HG03139 (cell line): ENCODE measurements at regions not wholly inside any gene's neighbourhood (a gene's known extent, or its start where the extent isn't known, plus 50 kb on each side); places are given as distances from the start of the nearest gene placed in this dataset.

ENCODE experiments used
- ATAC-seq: cut with Tn5 transposase; IDR thresholded peaks from one replicate; pipeline ENCODE4 v1.9.1; 2021; ENCODE audit not compliant: unreplicated experiment

DNA sequence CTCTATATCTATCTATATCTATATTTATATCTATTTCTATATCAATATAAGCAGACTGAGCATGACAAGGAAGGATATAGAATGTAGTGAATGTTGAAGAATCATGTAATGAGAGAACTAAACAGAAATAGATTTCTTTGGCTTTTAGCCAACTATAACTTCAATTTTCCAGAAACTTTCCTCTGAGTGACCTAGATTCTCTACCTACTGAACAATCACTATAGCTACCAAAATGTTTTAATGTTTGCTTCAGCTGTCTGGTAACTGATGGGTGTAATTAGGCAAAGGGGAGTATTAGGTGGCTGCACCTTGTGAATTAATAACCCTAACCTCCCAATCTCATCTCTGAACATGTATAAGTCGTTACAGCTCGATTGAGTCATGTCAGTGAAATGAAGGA lies 76.4 kb upstream of the ROBO1 start:
- ATAC-seq: no peak

DNA sequence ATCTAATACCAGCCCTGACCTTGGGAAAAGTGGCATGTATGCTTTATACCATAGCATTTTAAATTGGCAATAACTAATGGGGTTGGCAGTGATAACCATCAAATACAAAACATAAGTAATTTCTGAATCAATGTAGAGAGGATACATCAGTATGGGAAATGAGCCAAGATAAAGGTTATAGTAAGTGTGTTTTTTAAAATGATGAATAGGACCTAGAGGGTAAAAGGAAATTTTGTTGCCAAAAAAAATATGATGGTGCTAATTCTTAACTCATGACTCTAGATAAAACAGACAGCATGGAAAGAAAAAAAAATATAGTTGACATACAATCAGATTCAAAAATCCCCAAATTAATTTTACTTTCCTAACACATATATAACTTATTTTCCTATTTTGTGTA lies 75.4 kb upstream of the ROBO1 start:
- ATAC-seq: no peak

DNA sequence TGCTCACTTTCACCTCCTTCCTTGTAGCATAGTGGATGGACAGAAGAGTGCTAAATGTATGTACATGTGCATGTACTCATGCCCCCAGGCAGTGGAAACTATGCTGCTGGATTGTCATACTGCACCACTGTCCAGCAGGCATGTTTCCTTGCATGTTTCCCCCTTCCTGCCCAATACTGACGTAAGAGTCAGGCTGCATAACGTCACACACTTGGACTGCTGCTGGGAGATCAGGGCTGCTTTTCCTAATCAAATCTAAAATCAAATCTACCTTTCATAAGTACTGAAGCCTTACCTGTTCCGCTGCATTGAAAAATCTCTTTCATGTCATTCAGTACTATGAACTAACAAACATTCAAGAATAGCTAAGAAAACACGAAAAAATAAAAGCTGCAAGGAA lies 67.9 kb upstream of the ROBO1 start:
- ATAC-seq: no peak

DNA sequence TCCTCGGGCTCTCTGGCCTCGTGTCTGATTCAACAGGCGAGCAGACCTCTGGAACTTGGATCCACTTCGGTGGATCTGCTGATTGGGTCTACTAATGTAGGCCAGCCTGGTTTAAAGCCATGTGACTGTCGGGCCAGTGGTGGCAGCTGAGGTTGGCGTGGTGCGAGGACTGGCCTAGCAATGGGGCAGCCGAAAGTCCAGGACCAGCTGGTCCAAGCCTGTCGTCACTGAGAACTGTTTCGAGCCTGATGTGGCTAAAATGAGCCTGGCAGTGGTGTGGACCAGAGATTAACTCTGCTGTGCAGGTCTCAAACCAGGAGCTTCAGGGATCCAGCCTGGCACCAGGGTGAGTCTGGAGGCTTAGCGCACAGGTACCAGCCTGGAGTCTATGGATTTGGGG lies 56.4 kb upstream of the ROBO1 start:
- no peak for ATAC-seq

DNA sequence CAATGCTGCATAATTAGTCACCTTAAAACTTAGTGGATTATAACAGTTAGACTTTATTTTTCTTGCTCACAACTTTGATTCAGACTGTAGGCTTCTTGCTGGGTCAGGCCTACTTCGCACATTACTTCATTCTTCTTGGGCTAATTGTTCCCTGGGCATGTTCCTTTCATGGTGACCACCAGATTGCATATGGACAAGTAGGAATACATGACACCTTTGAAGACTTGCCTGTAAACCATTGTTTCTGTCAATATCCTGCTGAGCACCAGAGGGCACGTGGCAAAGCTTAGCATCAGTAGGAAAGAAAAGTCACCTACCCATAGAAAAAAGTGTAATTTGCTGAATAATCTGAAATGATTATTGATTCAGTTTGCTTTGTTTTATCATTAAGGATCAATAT lies 54.3 kb upstream of the ROBO1 start:
- no peak for ATAC-seq

DNA sequence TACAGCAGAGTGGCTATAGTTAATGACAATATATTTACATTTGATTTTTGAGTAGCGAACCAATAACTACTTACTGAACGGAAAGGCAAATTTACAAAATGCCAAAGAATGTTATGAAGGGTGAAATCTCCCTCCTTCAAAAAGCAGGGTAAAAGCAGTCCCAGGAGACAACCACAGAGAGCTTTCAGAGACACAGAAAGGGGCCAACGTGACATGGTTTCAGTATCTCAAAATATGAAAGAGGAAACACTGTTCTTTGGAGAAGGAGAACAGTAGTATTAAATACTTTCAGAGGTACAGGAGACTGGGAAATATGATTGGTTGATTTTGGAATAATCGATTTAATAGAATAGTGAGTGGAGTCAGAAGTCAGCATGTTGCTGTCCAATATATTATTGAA lies 52.3 kb upstream of the ROBO1 start:
- ATAC-seq: no peak

DNA sequence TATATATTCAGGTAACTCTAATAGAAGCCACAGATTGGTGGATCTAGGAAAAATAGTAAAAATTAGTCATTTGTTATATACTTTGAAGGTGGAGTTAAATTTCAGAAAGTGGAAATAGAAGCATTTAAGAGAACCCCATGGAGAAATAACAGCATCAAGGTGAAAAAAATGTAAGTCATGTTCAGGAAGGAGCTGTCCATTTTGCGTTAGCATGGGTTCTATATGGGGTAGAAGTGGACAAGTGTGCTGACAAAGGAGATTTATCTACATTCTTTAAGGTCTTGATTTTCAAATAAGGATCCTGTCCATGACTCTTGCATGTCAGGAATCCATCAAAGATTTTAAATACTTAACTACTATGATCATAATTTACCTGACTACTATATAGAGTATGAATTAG lies 50.2 kb upstream of the ROBO1 start:
- ATAC-seq: no peak
